ENCODE measurements at regions not wholly inside any gene's neighbourhood (a gene's known extent, or its start where the extent isn't known, plus 50 kb on each side); places are given as distances from the start of the nearest gene placed in this dataset.

DNA sequence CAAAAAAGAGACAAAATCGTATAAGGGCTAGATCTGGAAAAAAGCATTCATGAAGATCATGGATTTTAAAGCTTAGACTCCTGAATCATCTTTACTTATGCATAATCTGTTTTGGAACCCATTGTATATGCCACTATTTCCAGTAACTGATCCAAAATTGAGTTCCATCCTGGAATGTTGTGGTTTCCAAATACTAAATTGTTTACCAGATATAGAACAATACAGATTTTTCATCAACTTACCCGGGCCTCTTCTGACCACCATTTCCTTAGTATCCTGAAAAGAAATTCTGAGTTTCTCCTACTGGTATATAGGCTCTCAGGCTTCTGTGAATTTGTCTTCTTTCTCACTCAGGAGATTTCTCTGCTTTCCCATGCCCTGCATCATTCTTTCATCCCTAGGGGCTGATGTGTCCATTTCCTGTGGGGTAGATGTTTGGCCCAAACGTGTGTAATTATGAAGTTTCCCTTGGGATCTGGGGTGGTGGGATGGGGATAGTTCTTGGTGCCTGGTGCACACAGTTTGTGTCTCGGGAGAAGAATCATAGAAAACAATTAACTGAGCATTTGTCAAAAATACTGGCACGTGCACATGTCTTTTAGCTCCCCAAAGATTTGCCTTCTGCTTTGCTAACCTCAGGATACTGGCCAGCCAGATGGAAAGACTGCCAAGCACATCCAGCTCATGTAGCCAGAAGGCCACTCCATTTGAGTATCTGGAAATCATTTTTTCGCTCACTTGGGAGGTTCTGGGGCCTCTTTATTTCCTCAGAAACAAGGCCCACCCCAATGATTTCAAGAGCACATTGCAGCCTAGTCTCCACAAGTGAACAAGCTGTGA is 127.8 kb downstream of the NTMT2 start:
- no peaks in the 10 kb centered on the region for H3K36me3 ChIP-seq
- no peak overlapping the region for H3K27ac ChIP-seq
- peak; percentile 51 for ATAC-seq
- no peaks in the 10 kb centered on the region for H3K27me3 ChIP-seq
- H3K4me1 ChIP-seq = no peaks in the 10 kb centered on the region
- H3K4me3 ChIP-seq = no peak overlapping the region
- TF ChIP-seq, protein P1, sequence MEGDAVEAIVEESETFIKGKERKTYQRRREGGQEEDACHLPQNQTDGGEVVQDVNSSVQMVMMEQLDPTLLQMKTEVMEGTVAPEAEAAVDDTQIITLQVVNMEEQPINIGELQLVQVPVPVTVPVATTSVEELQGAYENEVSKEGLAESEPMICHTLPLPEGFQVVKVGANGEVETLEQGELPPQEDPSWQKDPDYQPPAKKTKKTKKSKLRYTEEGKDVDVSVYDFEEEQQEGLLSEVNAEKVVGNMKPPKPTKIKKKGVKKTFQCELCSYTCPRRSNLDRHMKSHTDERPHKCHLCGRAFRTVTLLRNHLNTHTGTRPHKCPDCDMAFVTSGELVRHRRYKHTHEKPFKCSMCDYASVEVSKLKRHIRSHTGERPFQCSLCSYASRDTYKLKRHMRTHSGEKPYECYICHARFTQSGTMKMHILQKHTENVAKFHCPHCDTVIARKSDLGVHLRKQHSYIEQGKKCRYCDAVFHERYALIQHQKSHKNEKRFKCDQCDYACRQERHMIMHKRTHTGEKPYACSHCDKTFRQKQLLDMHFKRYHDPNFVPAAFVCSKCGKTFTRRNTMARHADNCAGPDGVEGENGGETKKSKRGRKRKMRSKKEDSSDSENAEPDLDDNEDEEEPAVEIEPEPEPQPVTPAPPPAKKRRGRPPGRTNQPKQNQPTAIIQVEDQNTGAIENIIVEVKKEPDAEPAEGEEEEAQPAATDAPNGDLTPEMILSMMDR (IDR thresholded peaks at IDR 0.05) = no peak
- no peak for TF ChIP-seq POLR2AphosphoS5 (IDR thresholded peaks at IDR 0.05)
- 48 to 49% methylated on average over 6 of the region's 6 CpGs for WGBS, 2 donors (ENCODE audit: low coverage in 1 of 2)
- H3K9me3 ChIP-seq = no peaks in the 10 kb centered on the region

DNA sequence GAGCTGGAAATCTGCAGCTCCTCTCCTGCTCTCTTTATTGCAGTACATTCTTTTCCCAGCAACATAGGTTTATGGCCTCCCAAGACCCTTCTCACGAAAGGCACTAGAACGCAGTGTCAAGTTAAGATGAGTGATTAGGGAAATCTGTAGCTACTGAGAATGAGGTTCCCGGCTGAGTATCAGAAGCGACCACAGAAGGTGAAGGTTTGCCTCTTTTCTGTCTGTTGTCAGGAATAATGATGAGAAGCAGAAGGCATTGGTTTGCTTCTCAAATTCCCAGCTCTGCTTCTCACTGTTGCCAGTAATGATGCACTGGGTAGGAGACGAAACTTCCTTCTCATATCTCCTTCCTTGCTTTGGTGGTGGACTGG is 128.4 kb downstream of the NTMT2 start:
- no peaks in the 10 kb centered on the region for H3K4me1 ChIP-seq
- no peaks in the 10 kb centered on the region for H3K9me3 ChIP-seq
- no peaks in the 10 kb centered on the region for H3K36me3 ChIP-seq
- 56 to 61% methylated on average over 5 of the region's 5 CpGs for WGBS, 2 donors (ENCODE audit: low coverage in 1 of 2)
- TF ChIP-seq, protein P1 (IDR thresholded peaks at IDR 0.05) = no peak
- TF ChIP-seq POLR2A (IDR thresholded peaks at IDR 0.05) (no peak), POLR2AphosphoS5 (IDR thresholded peaks at IDR 0.05) (no peak), EP300 (IDR thresholded peaks at IDR 0.05) (no peak)
- ATAC-seq = no peak
- no peak overlapping the region for H3K4me3 ChIP-seq
- H3K27ac ChIP-seq = no peak overlapping the region
- no peaks in the 10 kb centered on the region for H3K27me3 ChIP-seq

DNA sequence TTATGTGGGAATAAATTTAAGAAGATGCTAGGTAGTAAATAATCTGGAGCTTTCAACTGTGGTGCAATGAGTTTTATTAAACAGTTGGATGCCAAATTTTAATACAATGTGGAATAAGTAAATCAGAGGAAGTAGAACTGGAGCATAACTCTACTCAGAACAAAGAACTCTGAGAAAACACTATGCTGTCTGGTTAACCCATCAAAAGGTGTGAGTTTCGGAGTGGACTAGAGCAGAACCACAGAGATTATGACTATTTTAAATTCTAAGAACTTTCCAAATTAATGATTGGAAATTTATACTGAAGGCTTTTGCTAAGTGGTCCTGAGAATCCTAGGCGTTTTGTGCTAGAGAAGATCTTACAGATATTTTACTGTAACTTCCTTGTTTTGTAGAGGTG is 132.2 kb downstream of the NTMT2 start:
- no peaks in the 10 kb centered on the region for H3K27me3 ChIP-seq
- H3K4me3 ChIP-seq = no peak overlapping the region
- TF ChIP-seq, protein P1 (IDR thresholded peaks at IDR 0.05) = no peak
- TF ChIP-seq POLR2A (IDR thresholded peaks at IDR 0.05) = no peak
- no peak for TF ChIP-seq EP300 (IDR thresholded peaks at IDR 0.05)
- no peak for TF ChIP-seq POLR2AphosphoS5 (IDR thresholded peaks at IDR 0.05)
- H3K36me3 ChIP-seq = no peaks in the 10 kb centered on the region
- ATAC-seq = no peak
- H3K4me1 ChIP-seq = no peaks in the 10 kb centered on the region
- no peaks in the 10 kb centered on the region for H3K9me3 ChIP-seq
- H3K27ac ChIP-seq = no peak overlapping the region
- WGBS, 2 donors (ENCODE audit: low coverage in 1 of 2) = 70 to 87% methylated on average over 2 of the region's 2 CpGs

DNA sequence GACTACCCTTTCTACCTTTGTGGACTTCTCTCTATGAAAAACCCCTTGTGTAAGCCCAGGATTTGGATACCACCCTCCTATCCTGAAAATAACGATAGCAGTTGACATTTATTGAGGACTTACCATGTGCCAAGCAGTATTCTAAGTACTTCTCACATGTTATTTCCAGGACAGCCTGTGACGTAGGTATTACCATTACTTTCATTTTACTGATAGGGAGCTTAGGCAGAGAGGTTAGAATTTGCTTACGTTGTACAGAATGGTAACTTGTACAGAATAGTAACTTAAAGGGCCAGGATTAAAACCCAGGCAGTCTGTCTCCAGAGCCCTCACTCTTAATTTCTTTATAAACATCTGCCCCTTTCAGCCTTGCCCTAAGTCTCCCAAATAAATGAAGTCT is 138.3 kb downstream of the NTMT2 start:
- Histone ChIP-seq H3K27ac (no peak overlapping the region), H3K9me3 (no peaks in the 10 kb centered on the region), H3K36me3 (no peaks in the 10 kb centered on the region), H3K4me1 (no peaks in the 10 kb centered on the region), H3K4me3 (no peak overlapping the region), H3K27me3 (no peaks in the 10 kb centered on the region)
- ATAC-seq = no peak
- TF ChIP-seq, protein P1 (IDR thresholded peaks at IDR 0.05) = no peak
- TF ChIP-seq POLR2A (IDR thresholded peaks at IDR 0.05) (no peak), POLR2AphosphoS5 (IDR thresholded peaks at IDR 0.05) (no peak), EP300 (IDR thresholded peaks at IDR 0.05) (no peak)
- WGBS, 2 donors (ENCODE audit: low coverage in 1 of 2) = 52 to 61% methylated on average over 3 of the region's 3 CpGs

- H3K9me3 ChIP-seq = no peaks in the 10 kb centered on the region
- 35 to 50% methylated on average over 2 to 6 of the region's 7 CpGs for WGBS, 2 donors (ENCODE audit: low coverage in 1 of 2)
- H3K4me3 ChIP-seq = no peak overlapping the region
- H3K36me3 ChIP-seq = no peaks in the 10 kb centered on the region
- TF ChIP-seq EP300 (IDR thresholded peaks at IDR 0.05) (no peak), POLR2A (IDR thresholded peaks at IDR 0.05) (no peak), POLR2AphosphoS5 (IDR thresholded peaks at IDR 0.05) (no peak)
- TF ChIP-seq, protein P1 (IDR thresholded peaks at IDR 0.05) = no peak
- no peaks in the 10 kb centered on the region for H3K4me1 ChIP-seq
- no peaks in the 10 kb centered on the region for H3K27me3 ChIP-seq
- ATAC-seq = no peak
- H3K27ac ChIP-seq = no peak overlapping the region
Observed at GRCh38 chr1:170284512-170284911, 138.8 kb downstream of the NTMT2 start.

Measured in gastroesophageal sphincter (tissue), 4 donors.